Prostate gland (tissue), 2 donors: ENCODE measurements at regions not wholly inside any gene's neighbourhood (a gene's known extent, or its start where the extent isn't known, plus 50 kb on each side); places are given as distances from the start of the nearest gene placed in this dataset.

Experiments used
- CTCF ChIP-seq, 4 experiments: fragments of 200-600 bp in 2 of 4; fragments of 450-650 bp in 2 of 4; sonication (generic) in 2 of 4; IDR thresholded peaks; 1 replicate in 3 of 4; 2 replicates in 1 of 4; pipeline ENCODE4 v1.5.1; 2016 to 2019; ENCODE audit warnings: antibody characterized with exemption in 4 of 4, mild to moderate bottlenecking in 2 of 4, moderate library complexity in 2 of 4
- POLR2A ChIP-seq: fragments of 450-650 bp; IDR thresholded peaks from one replicate; pipeline ENCODE4 v1.6.1; 2016; ENCODE audit warnings: antibody characterized with exemption, mild to moderate bottlenecking
- POLR2AphosphoS5 ChIP-seq: sonication (generic); formaldehyde crosslinking; IDR thresholded peaks from one replicate; pipeline ENCODE4 v1.6.1; 2017; ENCODE audit warnings: antibody characterized with exemption

GRCh38 chr7:12943781-12944180 is 256.3 kb downstream of the ARL4A start:
- TF ChIP-seq CTCF (IDR thresholded peaks at IDR 0.05) (no peak), POLR2A (no peak), POLR2AphosphoS5 (no peak)
